H1 (cell line): ENCODE measurements at regions not wholly inside any gene's neighbourhood (a gene's known extent, or its start where the extent isn't known, plus 50 kb on each side); places are given as distances from the start of the nearest gene placed in this dataset.

Experiments used
- CBX5 ChIP-seq: fragments of 300-800, 300-1000 bp; sonication (generic); IDR thresholded peaks from 2 replicates; pipeline ENCODE4 v1.7.1; 2016; ENCODE audit warnings: antibody characterized with exemption, low read length, low read depth
- EP300 ChIP-seq, 2 experiments: IDR thresholded peaks; 1 replicate in 1 of 2; 2 replicates in 1 of 2; pipeline ENCODE4 v1.6.1; 2011 to 2012; ENCODE audit warnings: low read depth in 2 of 2, low read length in 2 of 2, mild to moderate bottlenecking in 2 of 2, borderline replicate concordance in 1 of 2, inconsistent platforms in 1 of 2, moderate library complexity in 1 of 2
- EZH2 ChIP-seq: fragments of 200-600 bp; sonication (generic); IDR thresholded peaks from 2 replicates; pipeline ENCODE4 v1.7.1; 2012; ENCODE audit warnings: low read depth, mild to moderate bottlenecking, moderate library complexity, low read length, inconsistent platforms; ENCODE audit not compliant: severe bottlenecking
- NRF1 ChIP-seq: IDR thresholded peaks from 2 replicates; pipeline ENCODE4 v1.6.1; 2011; ENCODE audit warnings: mild to moderate bottlenecking, low read depth, low read length, improper control_type of control experiment
- POLR2A ChIP-seq, 2 experiments: IDR thresholded peaks; 1 replicate in 1 of 2; 2 replicates in 1 of 2; pipeline ENCODE4 v1.6.1; 2011; ENCODE audit warnings: low read depth in 2 of 2, low read length in 2 of 2, mild to moderate bottlenecking in 2 of 2; ENCODE audit errors: control extremely low read depth in 1 of 2

DNA sequence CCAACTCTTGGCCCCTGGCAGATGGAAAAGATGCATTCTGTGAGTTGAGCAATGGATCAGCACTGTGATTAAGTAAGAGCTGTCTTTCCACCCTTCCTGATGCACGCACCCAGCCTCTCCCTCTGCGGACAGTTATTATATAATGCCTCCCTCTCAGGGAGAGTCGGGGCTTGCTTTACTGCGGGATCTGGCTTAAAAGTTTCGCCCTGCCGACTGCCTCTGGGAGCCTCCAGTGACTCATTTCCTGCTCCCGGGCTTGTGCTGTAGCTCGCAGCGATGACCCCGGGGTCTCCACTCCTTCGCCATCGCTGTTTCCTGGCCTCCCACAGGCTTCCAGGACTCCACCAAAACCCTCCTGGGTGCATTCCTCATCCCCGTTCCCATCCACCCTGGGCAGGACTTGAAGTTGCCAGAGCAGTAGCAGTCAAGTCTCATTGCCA is 107.4 kb upstream of the SLC7A1 start:
- TF ChIP-seq EZH2 (no peak), EP300 (IDR thresholded peaks at IDR 0.05; ENCODE audit: borderline replicate concordance in 1 of 2, low read depth in 2 of 2, low read length in 2 of 2) (no peak), POLR2A (IDR thresholded peaks at IDR 0.05; ENCODE audit: control extremely low read depth in 1 of 2, low read depth in 2 of 2, low read length in 2 of 2) (no peak), CBX5 (no peak), NRF1 (no peak)
